GM18861 (cell line): ENCODE measurements at regions not wholly inside any gene's neighbourhood (a gene's known extent, or its start where the extent isn't known, plus 50 kb on each side); places are given as distances from the start of the nearest gene placed in this dataset.

Experiments used
- ATAC-seq: cut with Tn5 transposase; IDR thresholded peaks from one replicate; pipeline ENCODE4 v1.9.1; 2021; ENCODE audit not compliant: unreplicated experiment

- ATAC-seq: no peak
These were observed 140.8 kb upstream of the CNTN1 start for GRCh38 chr12:40551466-40551865.

DNA sequence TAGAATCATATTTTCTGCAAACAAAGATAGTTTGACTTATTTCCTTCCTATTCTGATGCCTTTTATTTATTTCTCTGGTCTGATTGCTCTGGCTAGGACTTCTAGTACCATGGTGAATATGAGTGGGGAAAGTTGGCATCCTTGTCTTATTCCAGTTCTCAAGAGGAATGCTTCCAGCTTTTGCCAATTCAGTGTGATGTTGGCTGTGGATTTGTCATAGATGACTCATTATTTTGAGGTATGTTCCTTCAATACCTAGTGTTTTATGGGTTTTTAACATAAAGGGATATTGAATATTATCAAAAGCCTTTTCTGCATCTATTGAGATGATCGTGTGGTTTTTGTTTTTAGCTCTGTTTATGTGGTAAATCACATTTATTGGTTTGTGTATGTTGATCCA is 139.4 kb upstream of the CNTN1 start:
- no peak for ATAC-seq

- ATAC-seq: no peak
These were observed 134.3 kb upstream of the CNTN1 start for GRCh38 chr12:40557980-40558379.

- peak; percentile 47 for ATAC-seq
These were observed 132.4 kb upstream of the CNTN1 start for GRCh38 chr12:40559865-40560264.

- no peak for ATAC-seq
These were observed 131.4 kb upstream of the CNTN1 start for GRCh38 chr12:40560848-40561247.

- ATAC-seq: no peak
These were observed 130.8 kb upstream of the CNTN1 start for GRCh38 chr12:40561395-40561966.

GRCh38 chr12:40565029-40565633 is 127.1 kb upstream of the CNTN1 start:
- no peak for ATAC-seq

- ATAC-seq: no peak
These were observed 126.0 kb upstream of the CNTN1 start for GRCh38 chr12:40566271-40566670.

DNA sequence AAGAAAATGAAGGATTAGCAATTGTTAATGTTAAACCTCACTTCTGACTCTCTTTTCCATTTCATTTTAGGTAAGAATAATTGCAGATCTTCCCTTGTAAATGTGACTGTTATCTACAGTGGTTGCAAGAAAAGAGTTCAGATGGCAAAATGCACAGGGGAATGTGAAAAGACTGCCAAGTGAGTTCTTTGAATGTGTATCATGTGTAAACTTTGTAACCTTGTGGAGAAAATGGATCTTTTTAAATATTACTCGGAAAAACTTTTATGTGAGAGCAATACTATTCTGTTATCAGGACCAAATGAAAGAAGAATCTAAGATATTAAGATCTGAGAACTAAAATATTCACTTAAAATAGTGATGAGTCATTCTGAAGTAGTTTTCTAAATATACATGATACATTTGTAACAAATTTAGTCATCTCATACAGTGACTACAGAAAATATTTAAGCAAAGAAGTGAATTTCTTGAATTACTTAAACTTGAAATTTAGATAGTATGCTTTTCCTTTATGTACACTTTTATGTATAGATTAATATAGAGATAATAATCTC is 122.5 kb upstream of the CNTN1 start:
- no peak for ATAC-seq

- no peak for ATAC-seq
These were observed 119.2 kb upstream of the CNTN1 start for GRCh38 chr12:40573024-40573423.

- no peak for ATAC-seq
These were observed 116.3 kb upstream of the CNTN1 start for GRCh38 chr12:40575987-40576386.

DNA sequence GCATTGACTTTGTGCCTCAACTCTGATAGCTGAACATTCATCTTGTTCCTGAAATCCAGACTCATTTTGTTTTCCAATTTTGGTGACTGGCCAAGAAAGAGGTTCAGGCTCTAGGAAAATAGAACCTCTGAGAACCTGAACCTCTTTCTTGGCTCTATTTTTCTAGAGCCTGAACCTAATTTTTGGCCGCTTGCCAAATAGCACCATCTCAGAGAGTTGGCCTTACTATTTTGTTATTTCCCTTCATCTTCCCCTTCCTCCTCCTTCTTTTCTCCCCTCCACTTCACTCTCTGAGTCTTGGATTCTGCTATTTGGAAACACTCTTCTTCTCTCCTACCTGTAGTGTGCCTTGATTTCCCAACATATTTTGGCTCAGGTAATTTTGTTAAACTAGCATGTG is 114.4 kb upstream of the CNTN1 start:
- ATAC-seq: no peak

GRCh38 chr12:40579687-40580086 is 112.6 kb upstream of the CNTN1 start:
- no peak for ATAC-seq

DNA sequence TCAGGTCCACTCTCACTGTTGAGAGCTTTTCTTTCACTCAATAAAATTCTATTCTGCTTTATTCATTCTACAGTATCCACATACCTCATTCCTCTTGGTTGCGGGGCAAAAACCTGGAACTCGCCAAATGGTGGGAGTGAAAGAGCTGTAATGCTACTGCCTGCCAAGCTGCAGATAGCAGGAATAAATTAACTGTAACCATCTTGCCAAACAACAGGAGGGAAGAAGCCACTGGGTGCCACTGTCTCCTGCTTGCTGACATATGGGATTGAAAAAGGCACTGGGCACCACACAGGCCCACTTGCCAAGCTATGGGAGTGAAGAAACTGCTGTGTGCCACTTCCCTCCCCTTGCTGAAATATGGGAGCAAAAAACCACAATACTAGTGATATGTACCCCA is 111.9 kb upstream of the CNTN1 start:
- ATAC-seq: no peak

DNA sequence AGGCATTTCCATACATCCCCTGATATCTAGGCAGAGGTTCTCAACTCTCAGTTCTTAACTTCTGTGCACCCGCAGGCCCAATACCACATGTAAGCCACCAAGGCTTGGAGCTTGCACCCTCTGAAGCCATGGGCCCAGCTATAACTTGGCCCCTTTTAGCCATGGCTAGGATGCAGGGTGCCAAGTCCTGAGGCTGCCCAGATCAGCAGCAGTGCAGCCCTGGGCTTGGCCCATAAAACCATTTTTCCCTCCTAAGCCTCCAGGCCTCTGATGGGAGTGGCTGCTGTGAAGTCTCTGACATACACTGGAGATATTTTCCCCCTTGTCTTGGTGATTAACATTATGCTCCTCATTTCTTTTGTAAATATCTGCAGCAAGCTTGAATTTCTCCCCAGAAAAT is 110.3 kb upstream of the CNTN1 start:
- ATAC-seq: no peak

DNA sequence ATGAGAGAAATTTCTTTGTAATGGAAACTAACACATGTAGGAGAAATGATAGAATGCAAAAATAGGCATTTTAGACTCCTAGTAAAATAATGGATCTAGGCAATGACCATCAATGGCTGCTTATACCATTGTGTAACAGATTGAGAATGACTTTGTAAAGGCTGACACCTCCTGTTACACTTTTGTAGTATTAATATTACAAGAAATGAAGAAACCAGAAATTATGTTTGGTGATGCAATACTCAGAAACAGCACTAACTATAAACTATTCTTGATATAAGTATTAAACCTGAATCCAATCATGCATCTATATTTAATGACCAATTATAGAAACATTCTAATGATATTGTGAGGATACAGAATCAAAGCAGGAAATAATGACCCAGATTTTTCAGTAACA is 108.5 kb upstream of the CNTN1 start:
- ATAC-seq: no peak

DNA sequence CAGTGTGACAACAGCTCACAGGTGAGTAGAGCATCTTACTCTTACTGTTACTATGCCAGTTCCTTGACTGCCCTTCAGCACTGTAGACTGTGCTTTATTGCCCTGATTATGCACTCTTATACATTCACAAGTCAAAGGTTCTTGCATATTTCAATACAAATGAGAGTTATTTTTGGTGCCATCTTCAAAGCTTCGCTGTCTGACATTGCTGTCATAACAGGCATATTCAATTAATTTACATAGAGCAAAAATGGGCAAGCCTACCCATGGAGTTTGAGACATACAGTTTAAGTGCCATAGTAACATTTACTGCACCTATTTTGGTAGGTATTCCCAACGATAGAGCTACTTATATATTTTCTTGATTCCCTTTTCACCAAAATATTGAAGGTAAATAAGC is 107.5 kb upstream of the CNTN1 start:
- no peak for ATAC-seq

DNA sequence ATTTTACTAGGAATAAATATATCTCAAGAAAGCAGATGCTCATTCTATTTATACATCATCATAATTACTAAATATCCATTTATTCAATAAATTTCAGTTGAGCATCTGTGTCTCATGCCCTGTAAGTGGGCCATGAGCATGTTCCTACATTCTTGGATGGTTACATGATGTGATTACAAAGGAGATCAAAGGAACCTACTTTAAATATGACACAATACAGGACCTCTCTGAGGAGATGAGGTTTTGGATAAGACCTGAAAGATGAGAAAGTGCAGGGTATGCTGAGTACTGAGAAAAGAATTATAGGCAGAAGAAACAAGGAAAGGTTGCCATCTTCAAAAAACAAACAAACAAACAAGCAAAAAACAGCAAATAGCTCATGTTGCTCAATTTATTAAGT is 105.4 kb upstream of the CNTN1 start:
- no peak for ATAC-seq

DNA sequence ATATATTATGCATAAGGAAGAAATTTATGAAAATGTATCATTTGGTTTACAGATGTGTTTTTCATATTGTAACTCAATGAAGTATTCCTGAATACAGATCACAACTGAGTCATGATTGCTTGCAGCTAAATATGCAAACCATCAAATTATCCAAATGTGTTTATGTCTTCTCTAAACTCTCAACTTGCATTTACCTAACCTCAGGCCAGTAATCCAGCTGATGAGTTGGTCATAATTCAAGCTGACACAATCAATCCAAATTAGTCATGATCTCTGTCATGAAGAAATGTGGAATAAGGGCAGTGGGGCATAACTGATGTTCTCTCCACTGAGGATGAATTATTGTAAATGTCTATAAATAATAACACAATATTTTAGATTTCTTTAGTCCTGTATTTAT is 104.8 kb upstream of the CNTN1 start:
- no peak for ATAC-seq

DNA sequence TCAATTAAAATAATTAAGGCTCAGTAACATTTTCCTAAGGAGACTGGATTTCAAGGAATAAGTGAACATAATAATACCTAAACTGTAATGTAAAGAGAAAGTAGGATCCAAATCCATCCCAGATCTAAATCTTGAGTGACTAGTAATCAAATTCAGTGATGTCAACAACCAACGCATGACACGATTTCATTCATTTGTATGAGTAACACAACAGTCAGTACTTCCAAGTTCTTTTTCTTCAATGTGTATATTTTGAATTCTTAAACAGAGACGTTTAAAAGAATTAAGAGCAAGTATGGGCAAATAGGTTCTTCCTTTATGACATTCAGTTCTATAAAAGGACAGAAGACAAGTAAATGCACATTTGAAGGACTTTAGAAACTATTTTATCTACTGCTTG is 104.3 kb upstream of the CNTN1 start:
- ATAC-seq: no peak

DNA sequence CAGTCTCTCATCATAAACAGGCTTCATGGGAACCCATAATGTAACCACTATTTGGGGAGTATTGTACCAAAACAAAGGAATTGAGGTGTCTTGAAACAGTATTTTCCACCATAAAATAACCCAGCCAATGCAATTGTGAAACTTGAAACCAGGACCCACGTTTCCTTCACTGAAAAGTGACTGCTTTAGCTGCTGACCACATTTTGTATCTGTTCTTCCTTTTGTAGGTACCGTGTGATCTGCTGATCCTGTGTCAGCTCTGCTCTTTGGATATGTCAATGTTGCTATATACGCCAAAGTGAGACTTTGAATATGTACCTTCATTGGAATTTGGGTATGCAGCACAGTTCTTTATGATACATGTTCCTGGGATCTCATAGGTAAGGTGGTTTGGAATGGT is 95.1 kb upstream of the CNTN1 start:
- no peak for ATAC-seq

DNA sequence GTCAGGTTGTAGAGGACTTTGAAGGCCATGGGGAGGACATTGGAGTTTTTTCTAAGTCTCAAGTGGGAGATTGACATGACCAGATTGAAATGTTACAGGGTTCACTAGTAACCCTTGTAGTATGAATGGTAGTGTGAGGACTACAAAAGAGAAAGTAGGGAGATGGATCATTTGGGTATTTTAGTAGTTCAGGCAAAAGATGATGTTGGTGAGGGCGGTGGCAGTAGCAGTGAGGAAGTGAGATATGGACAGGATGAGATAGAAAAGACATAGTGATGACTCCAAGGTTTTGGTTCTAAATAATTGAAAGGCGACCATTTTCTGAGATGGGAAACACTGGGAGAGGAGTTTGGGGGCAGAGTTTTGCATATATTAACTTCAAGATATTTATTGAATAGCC is 94.2 kb upstream of the CNTN1 start:
- ATAC-seq: no peak

DNA sequence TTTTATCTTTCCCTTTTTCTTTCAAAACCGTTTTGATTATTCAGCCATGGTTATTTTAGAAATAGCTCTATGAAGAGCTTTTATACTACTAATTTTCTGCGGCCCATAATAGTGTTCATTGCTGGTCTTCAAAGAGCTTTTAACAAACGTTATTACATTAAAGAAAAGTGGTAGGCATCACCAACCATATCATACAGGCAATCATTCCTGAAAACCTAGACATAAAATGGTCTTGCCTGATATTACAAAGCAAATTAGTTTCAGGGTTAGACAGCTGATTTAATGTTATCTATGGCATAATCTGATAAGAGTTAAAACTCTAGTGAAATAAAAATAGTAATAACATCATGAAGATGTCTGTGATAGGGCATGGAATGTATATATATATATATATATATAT is 89.7 kb upstream of the CNTN1 start:
- no peak for ATAC-seq
